ENCODE measurements at regions not wholly inside any gene's neighbourhood (a gene's known extent, or its start where the extent isn't known, plus 50 kb on each side); places are given as distances from the start of the nearest gene placed in this dataset.

Small RNA genes in the stretch of these regions (small RNA-seq; reads per million reads assigned to genes)
- gene AL157359.3 = 0 reads per million in 2 experiments
- gene AP001506.1 = 0 reads per million in 2 experiments
- gene MIR548X = 0 reads per million in 2 experiments
- 0 reads per million in 2 experiments for gene RN7SKP147
- 0.06 to 0.18 reads per million in 2 experiments for gene RNU1-139P
- gene RNU6-772P = 0 reads per million in 2 experiments
- gene RPL37P4 = 0 reads per million in 2 experiments

All from NCI-H460 (cell line).